ENCODE measurements at regions not wholly inside any gene's neighbourhood (a gene's known extent, or its start where the extent isn't known, plus 50 kb on each side); places are given as distances from the start of the nearest gene placed in this dataset.

DNA sequence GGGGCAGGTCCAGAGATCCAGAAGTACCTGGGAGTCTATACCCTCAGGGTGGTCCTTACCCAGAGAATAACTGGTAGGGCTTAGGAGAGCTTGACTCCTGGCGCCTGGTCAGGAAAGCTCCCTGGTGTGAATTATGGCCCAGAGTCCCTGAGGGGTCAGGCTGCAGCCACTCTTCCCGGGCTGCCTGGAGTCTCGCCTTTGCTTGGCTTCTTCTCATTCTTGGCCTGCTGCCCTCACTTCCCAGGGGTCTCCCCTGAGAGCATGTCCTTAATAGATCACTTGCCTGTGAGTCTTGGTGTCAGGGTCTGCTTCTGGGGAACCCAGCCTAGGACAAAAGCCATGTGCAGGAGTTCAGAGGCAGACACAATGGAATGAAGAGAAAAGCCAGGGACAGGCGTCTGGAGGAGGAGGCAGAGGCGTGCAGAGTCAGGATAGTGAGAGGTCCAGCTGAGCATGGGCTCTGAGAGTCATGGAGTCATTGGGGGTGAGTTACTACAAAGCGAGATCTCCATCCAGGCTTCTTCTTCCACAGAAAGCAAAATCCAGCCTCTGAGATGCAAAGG, 212.3 kb downstream of the TFAP2C start:
- H3K27ac ChIP-seq (ENCODE audit: low read depth, low read length), result no peak overlapping the region
- CTCF ChIA-PET, result no interaction called here
- no peaks in the 10 kb centered on the region for H3K27me3 ChIP-seq (ENCODE audit: control insufficient read depth, insufficient read depth, low read length)
- POLR2A ChIA-PET, result no interaction called here
- H3K9me3 ChIP-seq (ENCODE audit: control insufficient read depth, insufficient read depth, low read length), result peaks cover 4% of the 10 kb centered on the region; the same call in 1 of the 2 replicates
- TF ChIP-seq, protein P1, sequence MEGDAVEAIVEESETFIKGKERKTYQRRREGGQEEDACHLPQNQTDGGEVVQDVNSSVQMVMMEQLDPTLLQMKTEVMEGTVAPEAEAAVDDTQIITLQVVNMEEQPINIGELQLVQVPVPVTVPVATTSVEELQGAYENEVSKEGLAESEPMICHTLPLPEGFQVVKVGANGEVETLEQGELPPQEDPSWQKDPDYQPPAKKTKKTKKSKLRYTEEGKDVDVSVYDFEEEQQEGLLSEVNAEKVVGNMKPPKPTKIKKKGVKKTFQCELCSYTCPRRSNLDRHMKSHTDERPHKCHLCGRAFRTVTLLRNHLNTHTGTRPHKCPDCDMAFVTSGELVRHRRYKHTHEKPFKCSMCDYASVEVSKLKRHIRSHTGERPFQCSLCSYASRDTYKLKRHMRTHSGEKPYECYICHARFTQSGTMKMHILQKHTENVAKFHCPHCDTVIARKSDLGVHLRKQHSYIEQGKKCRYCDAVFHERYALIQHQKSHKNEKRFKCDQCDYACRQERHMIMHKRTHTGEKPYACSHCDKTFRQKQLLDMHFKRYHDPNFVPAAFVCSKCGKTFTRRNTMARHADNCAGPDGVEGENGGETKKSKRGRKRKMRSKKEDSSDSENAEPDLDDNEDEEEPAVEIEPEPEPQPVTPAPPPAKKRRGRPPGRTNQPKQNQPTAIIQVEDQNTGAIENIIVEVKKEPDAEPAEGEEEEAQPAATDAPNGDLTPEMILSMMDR (IDR thresholded peaks at IDR 0.05; ENCODE audit: low read depth, low read length), result no peak
- DNase-seq (ENCODE audit: low read depth, low spot score), result no peak
- H3K4me3 ChIP-seq (ENCODE audit: low read depth, low read length), result no peak overlapping the region

DNA sequence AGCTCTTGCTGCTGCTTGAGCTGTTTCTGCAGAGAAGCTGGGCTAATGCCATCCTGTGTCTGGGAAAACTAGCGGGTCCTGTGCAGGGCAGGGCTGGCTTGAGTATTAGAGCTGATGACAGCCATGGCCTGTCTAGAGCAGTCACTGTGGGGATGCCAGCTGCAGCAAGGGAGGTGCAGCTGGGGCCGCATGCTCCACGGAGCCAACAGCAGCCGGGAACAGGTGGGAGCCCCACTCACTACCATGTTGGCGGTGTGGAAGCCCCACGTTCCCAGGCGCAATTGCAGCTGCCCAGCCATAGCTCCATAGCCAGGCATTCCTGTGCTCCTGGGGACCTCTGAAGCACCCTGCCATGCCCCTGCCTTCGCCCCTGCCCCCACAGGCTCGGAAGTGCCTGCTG, 212.9 kb downstream of the TFAP2C start:
- no peaks in the 10 kb centered on the region for H3K27me3 ChIP-seq (ENCODE audit: control insufficient read depth, insufficient read depth, low read length)
- ChIA-PET POLR2A (no interaction called here), CTCF (no interaction called here)
- no peak overlapping the region for H3K4me3 ChIP-seq (ENCODE audit: low read depth, low read length)
- H3K27ac ChIP-seq (ENCODE audit: low read depth, low read length), result no peak overlapping the region
- TF ChIP-seq, protein P1 (IDR thresholded peaks at IDR 0.05; ENCODE audit: low read depth, low read length), result no peak
- H3K9me3 ChIP-seq (ENCODE audit: control insufficient read depth, insufficient read depth, low read length), result peaks cover 4% of the 10 kb centered on the region; the same call in 1 of the 2 replicates
- DNase-seq (ENCODE audit: low read depth, low spot score), result no peak

DNA sequence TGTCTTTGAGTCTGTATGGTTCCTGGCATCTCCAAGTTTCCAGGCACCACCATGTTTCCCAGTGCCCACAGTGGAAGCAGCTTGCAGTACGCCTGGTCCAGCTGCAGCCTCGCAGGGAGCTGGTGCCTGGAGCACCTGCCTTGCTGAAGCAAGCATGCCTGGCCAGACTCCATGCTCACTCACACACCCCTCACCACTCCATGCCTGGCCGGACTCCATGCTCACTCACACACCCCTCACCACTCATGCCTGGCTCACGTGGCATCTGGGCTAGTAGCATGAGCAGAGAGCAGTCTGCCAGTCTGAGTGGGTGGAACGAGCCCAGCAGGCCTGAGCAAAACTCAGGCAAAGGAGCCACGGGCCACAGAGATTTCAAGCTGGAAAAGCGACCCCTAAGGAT, 214.3 kb downstream of the TFAP2C start:
- ChIA-PET POLR2A (no interaction called here), CTCF (no interaction called here)
- no peaks in the 10 kb centered on the region for H3K27me3 ChIP-seq (ENCODE audit: control insufficient read depth, insufficient read depth, low read length)
- no peak for DNase-seq (ENCODE audit: low read depth, low spot score)
- peaks cover 4% of the 10 kb centered on the region; the same call in 1 of the 2 replicates for H3K9me3 ChIP-seq (ENCODE audit: control insufficient read depth, insufficient read depth, low read length)
- TF ChIP-seq, protein P1 (IDR thresholded peaks at IDR 0.05; ENCODE audit: low read depth, low read length), result no peak
- no peak overlapping the region for H3K4me3 ChIP-seq (ENCODE audit: low read depth, low read length)
- H3K27ac ChIP-seq (ENCODE audit: low read depth, low read length), result no peak overlapping the region

DNA sequence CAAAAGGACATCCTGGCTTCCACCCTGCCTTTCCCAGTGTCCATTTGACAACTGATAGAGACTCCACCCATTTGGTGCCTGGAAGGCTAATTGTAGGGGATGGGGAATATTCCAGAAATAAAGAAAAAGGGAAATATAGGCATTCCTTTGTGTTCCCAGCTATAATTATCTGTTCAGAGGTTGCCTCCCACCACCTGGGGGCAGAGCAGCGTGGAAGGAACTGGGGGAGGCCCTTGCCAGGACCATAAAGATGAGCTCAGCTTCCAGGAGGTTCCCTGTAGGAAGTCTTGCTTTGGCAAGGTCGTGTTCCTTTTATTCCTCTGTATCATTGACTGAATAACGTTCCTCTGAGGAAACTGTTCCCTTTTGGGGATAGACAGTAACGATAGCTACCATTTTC, 214.7 kb downstream of the TFAP2C start:
- no peak for DNase-seq (ENCODE audit: low read depth, low spot score)
- CTCF ChIA-PET, result interaction anchor here (0.6 kb wide), 1 partner anchor 70 kb away, joined by 3 read pairs; no protein-coding TSS in a partner anchor
- no peak overlapping the region for H3K4me3 ChIP-seq (ENCODE audit: low read depth, low read length)
- no peaks in the 10 kb centered on the region for H3K27me3 ChIP-seq (ENCODE audit: control insufficient read depth, insufficient read depth, low read length)
- TF ChIP-seq, protein P1 (IDR thresholded peaks at IDR 0.05; ENCODE audit: low read depth, low read length), result no peak
- H3K9me3 ChIP-seq (ENCODE audit: control insufficient read depth, insufficient read depth, low read length), result peaks cover 4% of the 10 kb centered on the region; the same call in 1 of the 2 replicates
- no peak overlapping the region for H3K27ac ChIP-seq (ENCODE audit: low read depth, low read length)
- POLR2A ChIA-PET, result no interaction called here

DNA sequence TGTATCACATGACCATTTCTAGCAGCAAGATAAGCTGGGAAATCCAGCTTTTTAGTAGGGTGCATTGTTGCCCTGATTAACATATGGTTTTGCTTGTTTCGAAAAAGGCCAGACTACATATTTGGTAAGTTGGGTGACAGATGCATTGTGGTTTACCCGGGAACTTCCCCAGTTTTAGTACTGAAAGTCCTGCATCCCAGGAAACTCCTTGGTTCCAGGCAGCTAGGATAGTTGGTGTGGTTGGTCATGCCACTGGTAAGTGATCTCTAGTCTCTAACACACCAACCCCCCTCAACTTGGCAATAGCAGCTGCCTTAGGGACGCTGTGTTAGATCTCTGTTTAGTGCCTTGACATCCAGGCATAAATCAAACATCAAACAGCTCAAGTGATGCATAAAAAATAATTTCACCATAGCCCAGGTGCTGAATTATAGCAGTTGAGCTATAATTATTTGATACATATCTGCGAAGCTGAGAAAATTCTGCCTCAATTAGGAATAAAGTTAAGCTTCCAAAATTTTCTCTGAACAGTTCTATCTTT, 216.5 kb downstream of the TFAP2C start:
- H3K9me3 ChIP-seq (ENCODE audit: control insufficient read depth, insufficient read depth, low read length), result peaks cover 4% of the 10 kb centered on the region; the same call in 1 of the 2 replicates
- TF ChIP-seq, protein P1 (IDR thresholded peaks at IDR 0.05; ENCODE audit: low read depth, low read length), result no peak
- POLR2A ChIA-PET, result no interaction called here
- H3K4me3 ChIP-seq (ENCODE audit: low read depth, low read length), result no peak overlapping the region
- H3K27ac ChIP-seq (ENCODE audit: low read depth, low read length), result no peak overlapping the region
- CTCF ChIA-PET, result no interaction called here
- DNase-seq (ENCODE audit: low read depth, low spot score), result no peak
- H3K27me3 ChIP-seq (ENCODE audit: control insufficient read depth, insufficient read depth, low read length), result no peaks in the 10 kb centered on the region

Measured in AG04450 (cell line).